GM12872 (cell line): ENCODE measurements at regions not wholly inside any gene's neighbourhood (a gene's known extent, or its start where the extent isn't known, plus 50 kb on each side); places are given as distances from the start of the nearest gene placed in this dataset.

Source experiments
- CTCF ChIP-seq: IDR thresholded peaks from 3 replicates; pipeline ENCODE4 v1.5.1; 2011; ENCODE audit warnings: low read depth, mild to moderate bottlenecking, low read length, moderate library complexity; ENCODE audit not compliant: insufficient read depth

- no peak for TF ChIP-seq CTCF
These were observed 594.5 kb downstream of the BNC2 start for GRCh38 chr9:16275795-16276624.

GRCh38 chr9:16276866-16277265 lies 593.6 kb downstream of the BNC2 start:
- no peak for TF ChIP-seq CTCF

- no peak for TF ChIP-seq CTCF
These were observed 593.0 kb downstream of the BNC2 start for GRCh38 chr9:16277471-16277960.

- TF ChIP-seq CTCF = no peak
These were observed 592.0 kb downstream of the BNC2 start for GRCh38 chr9:16278326-16278999.

GRCh38 chr9:16281707-16282106 lies 588.8 kb downstream of the BNC2 start:
- TF ChIP-seq CTCF = no peak

- TF ChIP-seq CTCF = no peak
These were observed 588.3 kb downstream of the BNC2 start for GRCh38 chr9:16282216-16282615.

GRCh38 chr9:16282718-16283117 lies 587.8 kb downstream of the BNC2 start:
- TF ChIP-seq CTCF = no peak
